Heart right ventricle (tissue), 16 donors: ENCODE measurements at regions not wholly inside any gene's neighbourhood (a gene's known extent, or its start where the extent isn't known, plus 50 kb on each side); places are given as distances from the start of the nearest gene placed in this dataset.

ENCODE experiments used
- ATAC-seq, 8 donors: fragments of 200-7000 bp; cut with Tn5 transposase; one replicate each; pipeline ENCODE4 v1.9.1; 2020; ENCODE audit warnings: mild to moderate bottlenecking in 8 of 8, moderate library complexity in 8 of 8, moderate number of reproducible peaks in 1 of 8
- DNase-seq, 2 donors: peaks; one replicate each; pipeline ENCODE4 v3.0.0-alpha.2; 2020
- H3K27ac ChIP-seq, 10 donors: fragments of 200-600 bp; sonication (generic) in 2 of 10; one replicate each; pipeline versions ENCODE4 v1.5.0 to v1.8.0; 2020 to 2022; ENCODE audit warnings: mild to moderate bottlenecking in 3 of 10
- H3K27me3 ChIP-seq, 7 donors: fragments of 200-600 bp; one replicate each; pipeline ENCODE4 v1.8.0; 2021 to 2022; ENCODE audit warnings: mild to moderate bottlenecking in 2 of 7
- H3K36me3 ChIP-seq, 9 donors: fragments of 200-600 bp; sonication (generic) in 1 of 9; one replicate each; pipeline versions ENCODE4 v1.5.0 to v1.8.0; 2020 to 2022; ENCODE audit warnings: mild to moderate bottlenecking in 2 of 9
- H3K4me1 ChIP-seq, 9 donors: fragments of 200-600 bp; sonication (generic) in 1 of 9; one replicate each; pipeline versions ENCODE4 v1.5.0 to v1.8.0; 2020 to 2022; ENCODE audit warnings: mild to moderate bottlenecking in 4 of 9
- H3K4me3 ChIP-seq, 10 donors: fragments of 200-600 bp; sonication (generic) in 2 of 10; one replicate each; pipeline versions ENCODE4 v1.5.0 to v1.8.0; 2020 to 2022; ENCODE audit warnings: mild to moderate bottlenecking in 7 of 10, moderate library complexity in 2 of 10
- H3K9me3 ChIP-seq, 11 donors: fragments of 200-600 bp in 10 of 11; sonication (generic) in 2 of 11; one replicate each; pipeline versions ENCODE4 v1.5.0 to v1.8.0; 2013 to 2022; ENCODE audit warnings: mild to moderate bottlenecking in 2 of 11, control low read depth in 1 of 11, moderate library complexity in 1 of 11
- WGBS, 2 donors: extraction: QIAGEN DNeasy Blood & Tissue Kit; methylation state at CpG; one replicate each; pipeline ENCODE4 v1.1.7; 2013; ENCODE audit warnings: inconsistent platforms in 1 of 2; 5-methylcytosine and 5-hydroxymethylcytosine counted together
- intact Hi-C, 10 donors: fragments of 100-400 bp; cut with DNase I; formaldehyde crosslinking; loops; one replicate each; pipeline versions ENCODE4 v1.11.1 to v1.14.2; 2022
- TF ChIP-seq, protein P1 (sequence below), 9 donors: fragments of 200-600 bp; sonication (generic) in 2 of 9; IDR thresholded peaks; one replicate each; pipeline versions ENCODE4 v1.5.0 to v1.8.0; 2021 to 2022; ENCODE audit warnings: antibody characterized with exemption in 9 of 9, mild to moderate bottlenecking in 5 of 9, moderate library complexity in 1 of 9
- donor health status: Arrhythmogenic right ventricular cardiomyopathy.
- donor health status: ischemic (EF 13 %, LVEDD 7.1; RV severe dilation, severe dysfunction).
- donor health status: healthy with polysubstance abuse.
- donor health status: DM: no; HTN: yes; CAD: no.
- donor health status: DM: no; HTN: no; CAD: no.
- donor health status: ischemic (EF 25% LVEDD 6.9; RV normal size, moderate dysfunction).
- donor health status: ischemic (EF 25% LVEDD 5.7; RV mildly dilated, moderate dysfunction).
- donor health status: healthy.
- donor health status: DM: yes; HTN: yes; CAD: no.
- donor health status: Ischemic cardiomyopathy.
- donor health status: ischemic (EF 35%, LVEDD 5.7; RV mildly dilated, moderate dysfunction).
- donor health status: nonischemic (EF 11% LVEDD 7.7; RV severe dilation, severe dysfunction).
- donor health status: DM: yes; HTN: yes; CAD: no.
- donor health status: PGD.
- donor health status: ischemic (EF 29% LVEDD 5.4; RV normal size, mild dysfunction).
- donor health status: nonischemic (EF 23%, LVEDD 6.1; RV moderate dilation, normal function).

DNA sequence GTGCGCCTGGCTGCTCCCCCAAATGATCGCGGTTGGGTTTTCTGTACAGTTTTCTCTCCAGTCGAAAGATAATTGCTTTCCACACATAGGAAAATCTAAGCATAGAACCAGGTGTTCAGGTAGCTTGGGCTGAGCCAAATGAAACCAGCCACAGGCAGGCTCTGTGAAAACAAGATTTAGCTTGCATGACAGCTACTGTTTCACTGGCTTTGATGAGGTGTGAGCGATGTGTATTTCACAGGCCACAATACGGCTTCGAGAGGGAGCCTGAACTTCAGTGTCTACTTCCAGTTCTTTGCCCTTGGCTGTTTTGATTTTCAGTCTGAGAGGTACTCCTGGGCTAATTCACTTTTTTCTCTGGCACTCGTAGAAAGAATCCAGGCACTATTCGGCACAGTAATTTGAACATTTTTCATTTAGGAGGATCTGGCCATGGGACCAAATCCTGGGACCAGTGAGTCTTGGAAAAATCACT, 110.5 kb downstream of the JCAD start:
- intact Hi-C loops: no loop called here
- H3K27me3 ChIP-seq: no peaks in the 10 kb centered on the region
- no peak overlapping the region for H3K4me3 ChIP-seq
- TF ChIP-seq, protein P1, sequence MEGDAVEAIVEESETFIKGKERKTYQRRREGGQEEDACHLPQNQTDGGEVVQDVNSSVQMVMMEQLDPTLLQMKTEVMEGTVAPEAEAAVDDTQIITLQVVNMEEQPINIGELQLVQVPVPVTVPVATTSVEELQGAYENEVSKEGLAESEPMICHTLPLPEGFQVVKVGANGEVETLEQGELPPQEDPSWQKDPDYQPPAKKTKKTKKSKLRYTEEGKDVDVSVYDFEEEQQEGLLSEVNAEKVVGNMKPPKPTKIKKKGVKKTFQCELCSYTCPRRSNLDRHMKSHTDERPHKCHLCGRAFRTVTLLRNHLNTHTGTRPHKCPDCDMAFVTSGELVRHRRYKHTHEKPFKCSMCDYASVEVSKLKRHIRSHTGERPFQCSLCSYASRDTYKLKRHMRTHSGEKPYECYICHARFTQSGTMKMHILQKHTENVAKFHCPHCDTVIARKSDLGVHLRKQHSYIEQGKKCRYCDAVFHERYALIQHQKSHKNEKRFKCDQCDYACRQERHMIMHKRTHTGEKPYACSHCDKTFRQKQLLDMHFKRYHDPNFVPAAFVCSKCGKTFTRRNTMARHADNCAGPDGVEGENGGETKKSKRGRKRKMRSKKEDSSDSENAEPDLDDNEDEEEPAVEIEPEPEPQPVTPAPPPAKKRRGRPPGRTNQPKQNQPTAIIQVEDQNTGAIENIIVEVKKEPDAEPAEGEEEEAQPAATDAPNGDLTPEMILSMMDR (IDR thresholded peaks at IDR 0.05): no peak
- H3K4me1 ChIP-seq: peaks cover 3 to 27% (median 18%) of the 10 kb centered on the region in 9 donors
- ATAC-seq (no peak), DNase-seq (no peak)
- no peaks in the 10 kb centered on the region for H3K36me3 ChIP-seq
- 85 to 93% methylated on average over 9 of the region's 9 CpGs for WGBS, 2 donors
- no peaks in the 10 kb centered on the region for H3K9me3 ChIP-seq
- H3K27ac ChIP-seq: peak overlapping the region in 8 of 10 donors; percentile 7 to 92 (median 50)

DNA sequence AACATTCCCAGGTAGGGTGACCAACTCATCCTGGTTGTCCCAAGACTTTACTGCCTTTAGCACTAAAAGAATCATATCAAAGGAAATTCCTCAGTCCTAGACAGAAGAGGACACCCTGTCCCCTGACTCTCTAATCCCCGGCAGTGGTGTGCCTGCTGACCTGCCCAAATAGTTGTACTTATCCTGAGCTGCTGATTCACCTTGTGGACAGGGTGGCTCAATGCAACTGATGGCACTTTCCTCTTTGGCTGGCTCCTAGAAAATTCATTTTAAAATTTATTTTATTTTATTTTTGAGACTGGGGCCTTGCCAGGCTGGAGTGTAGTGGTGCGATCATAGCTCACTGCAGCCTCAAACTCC, 111.7 kb downstream of the JCAD start:
- Histone ChIP-seq H3K4me1 (peaks cover 3 to 27% (median 18%) of the 10 kb centered on the region in 9 donors), H3K27me3 (no peaks in the 10 kb centered on the region), H3K4me3 (no peak overlapping the region), H3K36me3 (no peaks in the 10 kb centered on the region), H3K9me3 (no peaks in the 10 kb centered on the region), H3K27ac (peak overlapping the region; percentile 65 to 92 (median 79))
- DNase-seq: no peak
- ATAC-seq: peak in 6 of 8 donors; percentile 19 to 65 (median 53)
- TF ChIP-seq, protein P1 (IDR thresholded peaks at IDR 0.05): no peak
- intact Hi-C loops: no loop called here
- 83 to 85% methylated on average over 2 of the region's 2 CpGs for WGBS, 2 donors

DNA sequence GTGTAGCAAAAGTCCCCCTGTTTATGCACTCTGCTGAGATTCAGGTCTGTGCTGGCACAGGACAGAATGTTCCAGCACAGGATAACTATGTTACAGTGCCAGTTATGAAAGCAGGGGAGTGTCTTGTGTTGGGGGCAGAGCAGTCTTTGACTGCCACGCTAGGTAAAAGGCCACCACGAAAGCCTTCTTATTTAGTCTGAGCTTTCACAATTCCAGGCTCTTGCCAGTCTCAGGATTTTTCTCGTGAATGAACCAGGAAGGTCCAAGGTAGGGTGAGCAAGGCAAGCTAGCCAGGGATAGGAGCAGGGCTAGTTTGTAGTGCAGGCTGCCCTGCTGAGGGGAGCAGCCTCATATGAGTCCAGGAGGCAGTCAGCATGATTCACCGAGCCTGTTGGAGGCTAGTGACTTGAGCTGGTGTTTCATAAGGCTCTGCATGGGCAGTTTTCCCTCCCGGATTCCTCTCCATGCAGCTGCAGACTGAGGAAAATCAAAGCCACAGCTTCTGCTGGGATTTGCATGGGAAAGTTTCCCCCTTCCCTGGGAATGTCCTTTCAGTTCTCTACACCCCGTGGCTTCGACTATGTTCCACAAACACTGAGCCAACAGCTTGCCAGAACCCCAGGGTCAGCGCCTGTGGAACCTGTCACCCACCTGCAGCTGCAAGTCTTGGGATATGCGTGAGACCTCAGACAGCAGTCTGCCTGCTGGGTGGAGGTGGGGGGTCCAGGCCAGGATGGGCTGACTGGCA, 112.3 kb downstream of the JCAD start:
- intact Hi-C loops: no loop called here
- peaks cover 3 to 27% (median 18%) of the 10 kb centered on the region in 9 donors for H3K4me1 ChIP-seq

DNA sequence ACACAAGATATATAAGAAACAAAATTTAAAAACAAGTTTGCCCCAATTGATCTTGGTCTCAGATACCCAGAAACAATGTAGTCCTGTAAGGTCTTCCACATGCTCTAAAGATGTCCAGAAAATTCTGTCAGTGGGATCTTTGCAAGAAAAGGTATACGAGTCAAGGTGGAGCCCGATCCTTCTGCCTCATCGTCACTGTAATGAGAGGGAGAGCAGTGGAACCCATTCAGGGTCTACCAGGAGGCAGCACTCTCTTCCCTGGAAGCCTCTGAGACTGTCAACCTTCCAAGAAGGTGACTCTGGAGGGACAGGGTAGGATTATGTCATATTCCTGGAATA, 112.8 kb downstream of the JCAD start:
- ATAC-seq (peak in 1 of 8 donors; percentile 49), DNase-seq (no peak)
- H3K27me3 ChIP-seq: no peaks in the 10 kb centered on the region
- intact Hi-C loops: no loop called here
- WGBS, 2 donors: 87 to 93% methylated on average over 3 of the region's 3 CpGs
- peak overlapping the region; percentile 14 to 92 (median 79) for H3K27ac ChIP-seq
- TF ChIP-seq, protein P1 (IDR thresholded peaks at IDR 0.05): no peak
- H3K4me1 ChIP-seq: peaks cover 3 to 27% (median 18%) of the 10 kb centered on the region in 9 donors
- H3K36me3 ChIP-seq: no peaks in the 10 kb centered on the region
- no peak overlapping the region for H3K4me3 ChIP-seq
- no peaks in the 10 kb centered on the region for H3K9me3 ChIP-seq

More for the DNA sequence above, 112.3 kb downstream of the JCAD start:
- ATAC-seq (peak; percentile 75 to 95 (median 92)), DNase-seq (peak in 1 of 2 donors; percentile 43)
- no peaks in the 10 kb centered on the region for H3K27me3 ChIP-seq
- H3K4me3 ChIP-seq: peak overlapping the region in 1 of 10 donors; percentile 8
- H3K9me3 ChIP-seq: no peaks in the 10 kb centered on the region
- no peaks in the 10 kb centered on the region for H3K36me3 ChIP-seq
- H3K27ac ChIP-seq: peak overlapping the region; percentile 65 to 92 (median 79)
- 49 to 58% methylated on average over 9 of the region's 9 CpGs for WGBS, 2 donors
- TF ChIP-seq, protein P1 (IDR thresholded peaks at IDR 0.05): no peak
